Ureter (tissue), 1 donor: ENCODE measurements at regions not wholly inside any gene's neighbourhood (a gene's known extent, or its start where the extent isn't known, plus 50 kb on each side); places are given as distances from the start of the nearest gene placed in this dataset.
"Not testable (repeated sequence)": the region's sequence is repeated elsewhere in the genome, so short reads cannot be mapped to it uniquely, and the experiment has no call there.

Experiments used
- DNase-seq: peaks from one replicate; pipeline ENCODE4 v3.0.0-alpha.2; 2020; ENCODE audit warnings: low spot score
- donor health status: DM: yes; HTN: yes; CAD: no.

- DNase-seq, result no peak
Measured at GRCh38 chr13:56424246-56424645, 716.5 kb upstream of the PRR20A start.

DNA sequence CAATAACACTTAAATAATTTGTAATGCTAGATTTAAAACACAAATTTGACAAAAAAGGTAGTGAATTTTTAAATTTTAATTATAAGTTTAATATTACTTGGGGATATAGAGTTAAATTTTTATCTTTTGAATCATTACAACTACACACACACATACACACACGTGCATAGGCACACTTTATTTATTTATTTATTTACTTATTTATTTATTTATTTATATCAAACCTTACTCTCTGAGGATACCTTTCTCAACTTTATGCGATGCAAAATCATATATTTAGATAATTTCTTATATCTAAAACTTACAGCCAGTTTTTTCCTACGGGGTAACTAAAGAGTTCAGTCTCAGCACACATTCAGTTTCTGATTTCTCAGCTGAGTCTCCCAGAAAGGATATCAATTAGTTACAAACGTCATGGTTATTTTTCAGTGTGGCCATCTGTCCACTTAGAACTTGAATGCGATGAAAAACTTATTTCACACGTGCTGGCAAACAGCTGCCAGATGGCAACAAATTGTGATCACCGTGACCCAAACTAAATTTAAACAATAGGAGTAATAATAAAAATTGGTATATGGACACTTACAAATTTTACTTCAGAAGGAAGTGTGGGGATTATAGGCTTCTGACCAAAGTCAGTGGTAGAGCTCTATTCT lies 683.1 kb upstream of the PRR20A start:
- no peak for DNase-seq

DNA sequence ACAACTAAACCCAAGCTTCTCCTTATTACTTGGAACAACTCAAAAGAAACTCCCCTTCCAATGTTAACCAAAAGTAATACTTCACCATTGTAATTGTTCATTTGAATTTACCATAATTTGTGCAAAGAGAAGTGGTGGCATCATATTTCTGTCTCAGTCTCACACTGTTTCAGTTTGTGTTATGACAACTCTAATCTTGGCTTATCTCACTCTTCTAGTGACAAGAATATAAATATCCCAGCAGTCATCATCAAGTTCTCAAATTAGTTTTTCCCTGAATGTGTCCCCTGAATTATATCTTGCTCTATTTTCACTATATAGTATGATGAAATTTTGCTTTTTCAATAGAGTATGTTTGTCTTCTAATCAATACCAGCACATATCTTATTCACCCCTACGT lies 681.4 kb upstream of the PRR20A start:
- DNase-seq, result no peak

- DNase-seq, result no peak
Measured at GRCh38 chr13:56501750-56502149, 639.0 kb upstream of the PRR20A start.

DNA sequence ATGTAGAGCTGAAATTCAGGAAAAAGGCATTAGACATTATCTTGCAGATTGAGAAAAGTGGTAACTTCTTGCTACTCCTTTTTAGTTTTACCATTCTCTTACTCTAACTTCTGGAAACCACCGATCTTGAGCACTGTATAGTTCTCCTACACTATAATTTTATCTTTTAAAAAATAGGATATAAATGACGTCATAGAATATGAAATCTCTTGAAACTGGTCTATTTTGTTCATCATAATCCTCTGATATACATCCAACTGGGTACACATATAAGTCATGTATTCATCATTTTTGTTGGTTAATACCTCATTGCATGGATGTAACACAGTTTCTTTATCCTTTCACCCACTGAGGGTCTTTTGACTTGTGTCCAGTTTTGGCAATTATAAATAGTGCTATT lies 629.9 kb upstream of the PRR20A start:
- no peak for DNase-seq

DNA sequence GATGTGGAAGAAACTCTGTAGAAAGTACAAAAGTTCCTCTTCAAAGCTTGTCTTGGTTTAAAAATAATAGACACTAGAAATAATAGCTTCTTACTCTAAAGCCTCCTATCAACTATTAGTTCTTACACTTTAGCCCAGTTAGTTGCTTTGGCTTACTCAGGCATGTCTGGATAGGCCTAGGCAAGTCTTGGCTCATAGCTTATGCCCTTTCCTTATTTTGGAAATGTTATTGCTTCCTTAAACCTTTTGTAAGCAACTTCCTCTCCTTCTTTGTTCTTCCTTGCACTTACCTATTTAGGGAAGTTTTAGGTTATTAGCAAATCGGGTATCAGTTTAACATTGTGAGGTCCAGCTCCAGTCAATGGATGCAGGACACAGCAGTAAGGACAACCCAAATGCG lies 628.4 kb upstream of the PRR20A start:
- not testable (repeated sequence) for DNase-seq

DNA sequence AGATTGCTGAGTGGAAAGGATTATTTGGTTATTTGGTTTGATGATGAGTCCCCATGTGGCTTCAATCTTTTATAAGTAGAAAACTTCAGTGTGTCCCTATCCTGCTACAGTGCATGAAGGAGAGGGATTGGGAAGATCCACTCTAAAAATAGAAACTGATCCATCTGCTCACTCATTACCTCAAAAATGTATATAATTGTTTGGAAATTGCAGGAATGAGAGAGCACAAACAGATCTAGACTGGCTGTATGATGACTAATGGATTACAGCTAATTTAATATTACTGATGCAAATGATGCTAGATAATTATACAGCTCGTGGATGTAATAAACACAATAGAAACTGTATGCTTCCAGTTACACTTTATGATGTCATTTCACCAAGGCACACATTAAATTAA lies 625.3 kb upstream of the PRR20A start:
- DNase-seq, result no peak

DNA sequence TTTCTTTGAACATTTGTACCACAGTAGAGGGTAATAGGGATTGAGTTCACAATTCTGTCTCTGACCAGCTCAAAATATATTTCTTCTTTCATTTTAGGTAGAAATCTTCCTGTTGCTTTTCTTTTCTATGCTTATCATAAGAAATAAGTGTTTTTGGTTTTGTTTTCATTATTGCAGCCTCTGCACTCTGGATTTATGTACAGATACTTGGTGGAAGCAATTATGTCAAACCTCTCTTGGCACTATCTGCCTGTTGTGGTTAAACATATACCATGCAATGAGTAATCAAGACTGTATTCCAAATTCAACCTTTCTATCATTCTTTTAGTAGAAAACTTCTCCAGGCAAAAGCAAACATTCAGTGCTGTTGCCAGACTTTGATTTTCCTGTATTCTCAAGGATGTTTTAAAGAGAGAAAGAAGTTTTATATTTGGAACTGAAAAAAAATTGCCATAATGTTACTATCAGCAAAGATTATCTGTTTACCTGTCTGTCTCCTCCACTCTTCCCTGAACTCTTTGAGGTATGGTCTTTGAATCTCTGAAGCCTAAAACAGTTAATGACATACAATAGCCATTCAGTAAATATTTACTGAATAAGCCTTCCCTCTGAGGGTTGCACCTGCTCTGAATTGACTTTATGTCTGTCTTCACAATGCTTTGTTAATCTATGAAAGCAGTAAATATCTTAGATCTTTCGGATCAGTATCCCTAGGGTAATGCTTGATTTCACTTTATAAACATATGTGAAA lies 612.5 kb upstream of the PRR20A start:
- no peak for DNase-seq

DNA sequence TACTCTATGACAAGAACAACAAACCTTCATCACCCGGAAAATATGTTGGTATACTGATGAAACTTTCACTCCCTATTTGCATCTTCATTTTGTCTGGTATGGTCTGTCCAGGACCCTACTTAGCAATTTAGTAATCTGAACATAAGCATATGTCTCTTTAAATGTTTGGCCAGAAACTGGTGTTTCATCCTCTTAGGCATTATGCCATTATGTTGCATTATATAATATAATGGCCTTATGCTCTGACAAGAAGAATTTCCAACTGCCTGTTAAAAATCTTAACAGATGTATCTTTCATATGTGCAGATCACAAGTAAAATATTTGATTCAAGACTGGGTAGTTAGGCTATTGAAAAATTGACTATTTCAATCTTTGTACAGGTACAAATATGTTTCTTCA lies 610.6 kb upstream of the PRR20A start:
- DNase-seq, result no peak

DNA sequence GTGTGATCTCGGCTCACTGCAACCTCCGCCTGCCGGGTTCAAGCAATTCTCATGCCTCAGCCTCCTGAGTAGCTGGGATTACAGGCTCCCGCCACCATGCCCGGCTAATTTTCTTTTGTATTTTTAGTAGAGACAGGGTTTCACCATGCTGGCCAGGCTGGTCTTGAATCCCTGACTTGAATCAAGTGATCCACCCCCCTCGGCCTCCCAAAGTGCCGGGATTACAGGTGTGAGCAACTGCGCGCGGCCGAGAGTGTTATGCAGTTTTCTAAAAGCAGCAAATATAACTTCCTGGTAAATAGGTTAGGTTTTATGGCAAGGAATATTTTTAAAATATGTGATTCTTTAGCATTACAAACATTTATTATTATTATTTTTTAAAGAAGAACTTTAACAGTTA lies 592.8 kb upstream of the PRR20A start:
- DNase-seq, result not testable (repeated sequence)

- DNase-seq, result no peak
Measured at GRCh38 chr13:56558698-56559320, 581.9 kb upstream of the PRR20A start.

DNA sequence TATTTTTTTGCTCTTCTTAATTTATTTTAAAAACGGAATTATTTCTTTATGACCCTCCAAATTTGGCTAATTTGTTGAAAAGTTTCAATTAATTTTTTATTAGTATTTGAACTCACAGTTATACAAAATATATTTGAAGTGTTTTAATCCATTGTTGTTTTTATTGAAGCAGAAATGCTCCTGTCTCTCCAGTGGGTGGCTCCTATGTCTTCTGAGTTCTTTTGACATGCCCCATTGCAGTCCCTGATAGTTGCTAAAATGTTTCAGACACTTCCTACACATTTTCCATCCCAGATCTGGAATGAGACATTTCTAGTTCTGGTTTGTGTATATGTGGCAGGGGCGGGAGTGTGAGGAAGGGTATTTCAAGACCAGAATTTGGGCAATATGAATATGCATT lies 579.4 kb upstream of the PRR20A start:
- DNase-seq, result no peak

DNA sequence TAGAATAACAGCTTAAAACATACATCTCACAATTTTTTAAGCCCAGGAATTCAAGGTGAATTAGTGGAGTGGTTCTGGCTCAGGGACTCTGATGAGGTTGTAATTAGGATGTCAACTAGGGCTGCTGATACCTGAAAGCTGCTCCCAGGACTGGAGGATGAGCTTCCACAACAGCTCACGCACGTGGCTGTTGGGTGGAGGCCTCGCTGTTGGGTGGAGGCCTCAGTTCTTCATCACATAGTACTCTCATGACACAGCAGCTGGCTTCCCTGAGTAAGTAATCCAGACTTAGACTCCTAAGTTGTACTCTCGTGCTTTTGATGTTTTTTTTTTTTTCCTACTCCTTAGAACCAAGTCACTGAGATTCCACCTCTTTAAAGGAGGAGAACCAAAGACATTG lies 577.1 kb upstream of the PRR20A start:
- DNase-seq, result no peak

GRCh38 chr13:56586976-56587375 lies 553.7 kb upstream of the PRR20A start:
- DNase-seq, result no peak

GRCh38 chr13:56615572-56615971 lies 525.1 kb upstream of the PRR20A start:
- DNase-seq, result no peak

- no peak for DNase-seq
Measured at GRCh38 chr13:56622840-56623239, 517.9 kb upstream of the PRR20A start.

DNA sequence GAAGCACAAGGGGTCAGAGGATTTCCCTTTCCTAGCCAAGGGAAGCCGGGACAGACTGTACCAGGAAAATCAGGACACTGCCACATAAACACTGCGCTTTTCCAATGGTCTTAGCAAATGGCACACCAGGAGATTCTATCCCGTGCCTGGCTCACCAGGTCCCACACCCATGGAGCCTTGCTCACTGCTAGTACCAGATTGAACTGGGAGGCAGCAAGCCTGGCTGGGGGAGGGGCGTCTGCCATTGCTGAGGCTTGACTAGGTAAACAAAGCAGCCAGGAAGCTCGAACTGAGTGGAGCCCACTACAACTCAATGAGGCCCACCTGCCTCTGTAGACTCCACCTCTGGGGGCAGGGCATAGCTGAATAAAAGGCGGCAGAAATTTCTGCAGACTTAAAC lies 511.8 kb upstream of the PRR20A start:
- DNase-seq, result not testable (repeated sequence)

DNA sequence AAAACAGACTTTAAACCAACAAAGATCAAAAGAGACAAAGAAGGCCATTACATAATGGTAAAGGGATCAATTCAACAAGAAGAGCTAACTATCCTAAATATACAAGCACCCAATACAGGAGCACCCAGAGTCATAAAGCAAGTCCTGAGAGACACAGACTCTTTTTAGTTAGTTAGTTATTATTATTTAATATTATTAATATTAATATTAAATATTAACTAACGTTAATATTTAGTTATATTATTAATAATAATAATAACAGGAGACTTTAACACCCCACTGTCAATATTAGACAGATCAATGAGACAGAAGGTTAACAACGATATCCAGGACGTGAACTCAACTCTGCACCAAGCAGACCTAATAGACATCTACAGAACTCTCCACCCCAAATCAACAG lies 509.7 kb upstream of the PRR20A start:
- DNase-seq, result not testable (repeated sequence)

- DNase-seq, result no peak
Measured at GRCh38 chr13:56653043-56653442, 487.7 kb upstream of the PRR20A start.

DNA sequence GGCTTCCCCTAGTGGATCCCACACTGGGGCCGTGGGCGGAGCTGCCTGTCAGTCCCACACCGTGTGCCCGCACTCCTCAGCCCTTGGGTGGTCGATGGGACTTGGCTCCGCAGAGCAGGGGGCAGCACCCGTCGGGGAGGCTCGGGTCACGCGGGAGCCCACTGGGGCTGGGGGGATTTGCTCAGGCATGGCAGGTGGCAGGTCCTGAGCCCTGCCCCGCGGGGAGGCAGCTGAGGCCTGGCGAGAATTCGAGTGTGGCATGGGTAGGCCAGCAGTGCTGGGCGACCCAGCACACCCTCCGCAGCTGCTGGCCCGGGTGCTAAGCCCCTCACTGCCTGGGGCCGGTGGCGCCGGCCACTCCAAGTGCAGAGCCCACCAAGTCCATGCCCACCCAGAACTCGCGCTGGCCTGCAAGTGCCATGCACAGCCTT lies 481.7 kb upstream of the PRR20A start:
- DNase-seq, result no peak

- DNase-seq, result no peak
Measured at GRCh38 chr13:56670563-56670962, 470.2 kb upstream of the PRR20A start.

DNA sequence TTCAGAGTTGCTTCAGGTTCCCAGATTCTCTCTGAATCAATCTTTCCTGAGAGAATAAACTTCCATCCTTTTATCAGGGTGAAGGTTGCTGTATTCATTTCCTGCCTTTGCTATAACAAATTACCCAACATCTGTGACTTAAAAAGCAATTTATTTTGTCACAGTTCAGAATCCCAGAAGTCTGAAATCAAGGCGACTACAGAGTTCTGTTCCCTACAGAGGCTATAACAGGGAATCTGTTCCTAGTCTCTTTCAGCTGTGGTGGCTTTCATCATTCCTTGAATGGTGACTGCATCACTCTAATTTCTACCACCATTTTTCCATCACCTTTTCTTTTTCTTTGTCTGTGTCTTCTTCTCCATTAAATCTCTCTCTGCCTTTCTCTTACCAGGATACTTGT lies 459.3 kb upstream of the PRR20A start:
- no peak for DNase-seq

GRCh38 chr13:56687131-56687530 lies 453.6 kb upstream of the PRR20A start:
- no peak for DNase-seq
